Liver (tissue), 8 donors: ENCODE measurements at regions not wholly inside any gene's neighbourhood (a gene's known extent, or its start where the extent isn't known, plus 50 kb on each side); places are given as distances from the start of the nearest gene placed in this dataset.

ENCODE experiments used
- DNase-seq: peaks from one replicate; pipeline ENCODE4 v3.0.0-alpha.2; 2017; ENCODE audit warnings: low spot score
- H3K27ac ChIP-seq, 2 donors: one replicate each; pipeline ENCODE4 v1.7.0; 2013; ENCODE audit warnings: inconsistent platforms in 2 of 2, low read length in 2 of 2, control low read depth in 1 of 2, low read depth in 1 of 2, mild to moderate bottlenecking in 1 of 2
- H3K27me3 ChIP-seq, 4 donors: one replicate each; pipeline versions ENCODE4 v1.6.1 to v1.7.0; 2013; ENCODE audit warnings: low read length in 3 of 4, inconsistent platforms in 1 of 4, mild to moderate bottlenecking in 1 of 4, moderate library complexity in 1 of 4; ENCODE audit not compliant: control insufficient read depth in 4 of 4, insufficient read depth in 4 of 4
- H3K36me3 ChIP-seq, 4 donors: one replicate each; pipeline versions ENCODE4 v1.6.1 to v1.7.0; 2013; ENCODE audit warnings: low read length in 3 of 4, mild to moderate bottlenecking in 3 of 4, low read depth in 1 of 4, moderate library complexity in 1 of 4; ENCODE audit not compliant: control insufficient read depth in 4 of 4, insufficient read depth in 3 of 4
- H3K4me1 ChIP-seq, 4 donors: one replicate each; pipeline versions ENCODE4 v1.6.1 to v1.7.0; 2013; ENCODE audit warnings: low read length in 3 of 4, mild to moderate bottlenecking in 3 of 4, moderate library complexity in 1 of 4; ENCODE audit not compliant: control insufficient read depth in 4 of 4, insufficient read depth in 4 of 4
- H3K4me3 ChIP-seq, 3 donors: one replicate each; pipeline versions ENCODE4 v1.6.1 to v1.7.0; 2013; ENCODE audit warnings: low read length in 3 of 3, control low read depth in 1 of 3, low read depth in 1 of 3, mild to moderate bottlenecking in 1 of 3
- H3K9ac ChIP-seq, 2 donors: one replicate each; pipeline ENCODE4 v1.7.0; 2013; ENCODE audit warnings: low read length in 2 of 2, mild to moderate bottlenecking in 2 of 2, moderate library complexity in 2 of 2, control low read depth in 1 of 2, low read depth in 1 of 2
- H3K9me3 ChIP-seq, 4 donors: one replicate each; pipeline versions ENCODE4 v1.6.1 to v1.7.0; 2013; ENCODE audit warnings: low read length in 3 of 4; ENCODE audit not compliant: control insufficient read depth in 4 of 4
- ATF3 ChIP-seq: IDR thresholded peaks from 2 replicates; pipeline ENCODE4 v1.6.1; 2016; ENCODE audit warnings: antibody characterized with exemption
- CTCF ChIP-seq: fragments of 150-350 bp; IDR thresholded peaks from 2 replicates; pipeline ENCODE4 v1.5.1; 2017; ENCODE audit warnings: improper control_type of control experiment, low read depth, low read length; ENCODE audit not compliant: missing input control
- EGR1 ChIP-seq, 2 donors: IDR thresholded peaks; 2 replicates each; pipeline ENCODE4 v1.6.1; 2016 to 2018; ENCODE audit warnings: antibody characterized with exemption in 2 of 2, low read depth in 2 of 2
- FOXA1 ChIP-seq: IDR thresholded peaks from 2 replicates; pipeline ENCODE4 v1.6.1; 2016; ENCODE audit warnings: antibody characterized with exemption
- FOXA2 ChIP-seq: IDR thresholded peaks from 2 replicates; pipeline ENCODE4 v1.6.1; 2016; ENCODE audit warnings: antibody characterized with exemption
- GABPA ChIP-seq, 2 donors: IDR thresholded peaks in 1 of 2; conservative IDR thresholded peaks in 1 of 2; 2 replicates each; pipeline ENCODE4 v1.6.1; 2016; ENCODE audit warnings: antibody characterized with exemption in 2 of 2, mild to moderate bottlenecking in 1 of 2, moderate library complexity in 1 of 2
- HNF4A ChIP-seq, 2 donors: conservative IDR thresholded peaks; 2 replicates each; pipeline ENCODE4 v1.6.1; 2016; ENCODE audit warnings: antibody characterized with exemption in 2 of 2, mild to moderate bottlenecking in 2 of 2
- HNF4G ChIP-seq: IDR thresholded peaks from 2 replicates; pipeline ENCODE4 v1.6.1; 2016; ENCODE audit warnings: antibody characterized with exemption
- JUND ChIP-seq, 2 donors: IDR thresholded peaks; 2 replicates each; pipeline ENCODE4 v1.6.1; 2016; ENCODE audit warnings: antibody characterized with exemption in 2 of 2
- MAX ChIP-seq: IDR thresholded peaks from 2 replicates; pipeline ENCODE4 v1.6.1; 2016; ENCODE audit warnings: antibody characterized with exemption
- NR2F2 ChIP-seq: IDR thresholded peaks from 2 replicates; pipeline ENCODE4 v1.6.1; 2016; ENCODE audit warnings: antibody characterized with exemption
- RAD21 ChIP-seq, 2 donors: IDR thresholded peaks; 2 replicates each; pipeline ENCODE4 v1.6.1; 2016; ENCODE audit warnings: antibody characterized with exemption in 2 of 2, mild to moderate bottlenecking in 2 of 2
- REST ChIP-seq: IDR thresholded peaks from 2 replicates; pipeline ENCODE4 v1.6.1; 2016; ENCODE audit warnings: antibody characterized with exemption, mild to moderate bottlenecking
- RXRA ChIP-seq, 2 donors: IDR thresholded peaks; 2 replicates each; pipeline ENCODE4 v1.6.1; 2017 to 2018; ENCODE audit warnings: antibody characterized with exemption in 2 of 2, mild to moderate bottlenecking in 1 of 2
- SP1 ChIP-seq: IDR thresholded peaks from 2 replicates; pipeline ENCODE4 v1.6.1; 2018; ENCODE audit warnings: antibody characterized with exemption, mild to moderate bottlenecking
- TAF1 ChIP-seq: conservative IDR thresholded peaks from 2 replicates; pipeline ENCODE4 v1.6.1; 2016; ENCODE audit warnings: antibody characterized with exemption, mild to moderate bottlenecking
- YY1 ChIP-seq: IDR thresholded peaks from 2 replicates; pipeline ENCODE4 v1.6.1; 2016; ENCODE audit warnings: antibody characterized with exemption, mild to moderate bottlenecking
- ZBTB33 ChIP-seq: IDR thresholded peaks from 2 replicates; pipeline ENCODE4 v1.6.1; 2016; ENCODE audit warnings: antibody characterized with exemption
- WGBS: extraction: QIAGEN DNeasy Blood & Tissue Kit; methylation state at CpG from one replicate; pipeline ENCODE4 v1.1.7; 2013; 5-methylcytosine and 5-hydroxymethylcytosine counted together
- donor health status: healthy.
- donor health status: healthy.
- donor health status: healthy.
- donor health status: healthy.
- donor health status: healthy.

- H3K9me3 ChIP-seq = no peaks in the 10 kb centered on the region
- H3K4me1 ChIP-seq = no peaks in the 10 kb centered on the region
- no peak overlapping the region for H3K4me3 ChIP-seq
- TF ChIP-seq HNF4A (conservative IDR thresholded peaks at IDR 0.05) (no peak), ZBTB33 (no peak), ATF3 (no peak), EGR1 (IDR thresholded peaks at IDR 0.05; ENCODE audit: low read depth in 2 of 2) (no peak), RXRA (IDR thresholded peaks at IDR 0.05) (no peak), RAD21 (IDR thresholded peaks at IDR 0.05) (no peak)
- H3K27ac ChIP-seq = no peak overlapping the region
- H3K27me3 ChIP-seq = no peaks in the 10 kb centered on the region
- H3K9ac ChIP-seq = no peak overlapping the region
- DNase-seq = no peak
- no peaks in the 10 kb centered on the region for H3K36me3 ChIP-seq
Observed at GRCh38 chr5:130624805-130625204, 540.3 kb downstream of the HINT1 start.

GRCh38 chr5:130616161-130616560 lies 548.9 kb downstream of the HINT1 start:
- Histone ChIP-seq H3K27me3 (no peaks in the 10 kb centered on the region), H3K27ac (no peak overlapping the region), H3K36me3 (no peaks in the 10 kb centered on the region), H3K4me3 (no peak overlapping the region), H3K9me3 (peaks cover 0 to 2% (median 0%) of the 10 kb centered on the region in 4 donors), H3K9ac (no peak overlapping the region), H3K4me1 (no peaks in the 10 kb centered on the region)
- DNase-seq = no peak
- TF ChIP-seq TAF1 = no peak
- no peak for TF ChIP-seq ZBTB33
- TF ChIP-seq REST = no peak
- TF ChIP-seq ATF3 = no peak
- no peak for TF ChIP-seq FOXA2
- no peak for TF ChIP-seq JUND (IDR thresholded peaks at IDR 0.05)
- TF ChIP-seq EGR1 (IDR thresholded peaks at IDR 0.05; ENCODE audit: low read depth in 2 of 2) = no peak
- no peak for TF ChIP-seq SP1
- no peak for TF ChIP-seq HNF4G
- no peak for TF ChIP-seq NR2F2
- TF ChIP-seq RXRA (IDR thresholded peaks at IDR 0.05) = no peak
- TF ChIP-seq CTCF = no peak
- TF ChIP-seq GABPA (IDR thresholded peaks at IDR 0.05 in 1 of 2, conservative IDR thresholded peaks at IDR 0.05 in 1 of 2) = no peak
- no peak for TF ChIP-seq YY1
- no peak for TF ChIP-seq HNF4A (conservative IDR thresholded peaks at IDR 0.05)
- TF ChIP-seq FOXA1 = no peak
- no peak for TF ChIP-seq MAX
- WGBS = 68% methylated on average over 2 of the region's 2 CpGs
